Ishikawa (cell line): ENCODE measurements at regions not wholly inside any gene's neighbourhood (a gene's known extent, or its start where the extent isn't known, plus 50 kb on each side); places are given as distances from the start of the nearest gene placed in this dataset.

Source experiments
- CEBPB ChIP-seq: IDR thresholded peaks from 2 replicates; pipeline ENCODE4 v1.6.1; 2012
- CREB1 ChIP-seq: IDR thresholded peaks from 2 replicates; pipeline ENCODE4 v1.6.1; 2012; ENCODE audit warnings: low read depth
- EGR1 ChIP-seq: IDR thresholded peaks from 2 replicates; pipeline ENCODE4 v1.6.1; 2012
- EP300 ChIP-seq: IDR thresholded peaks from 2 replicates; pipeline ENCODE4 v1.6.1; 2012; ENCODE audit warnings: borderline replicate concordance
- FOXM1 ChIP-seq: IDR thresholded peaks from 2 replicates; pipeline ENCODE4 v1.6.1; 2012; ENCODE audit warnings: low read depth, borderline replicate concordance
- MAX ChIP-seq: IDR thresholded peaks from 2 replicates; pipeline ENCODE4 v1.6.1; 2012
- NFIC ChIP-seq: IDR thresholded peaks from 2 replicates; pipeline ENCODE4 v1.6.1; 2012
- RAD21 ChIP-seq: IDR thresholded peaks from 2 replicates; pipeline ENCODE4 v1.6.1; 2012; ENCODE audit warnings: low read depth
- REST ChIP-seq: IDR thresholded peaks from 2 replicates; pipeline ENCODE4 v1.6.1; 2012; ENCODE audit warnings: low read depth, mild to moderate bottlenecking
- TAF1 ChIP-seq: IDR thresholded peaks from 2 replicates; pipeline ENCODE4 v1.6.1; 2012; ENCODE audit warnings: low read depth, mild to moderate bottlenecking
- TCF12 ChIP-seq: IDR thresholded peaks from 2 replicates; pipeline ENCODE4 v1.6.1; 2012; ENCODE audit warnings: low read depth
- TEAD4 ChIP-seq: IDR thresholded peaks from 2 replicates; pipeline ENCODE4 v1.6.1; 2012
- USF1 ChIP-seq: IDR thresholded peaks from 2 replicates; pipeline ENCODE4 v1.6.1; 2012
- YY1 ChIP-seq: IDR thresholded peaks from 2 replicates; pipeline ENCODE4 v1.6.1; 2012; ENCODE audit warnings: low read depth
- ZBTB7A ChIP-seq: IDR thresholded peaks from 2 replicates; pipeline ENCODE4 v1.6.1; 2012; ENCODE audit warnings: low read depth

- TF ChIP-seq FOXM1 (no peak), TEAD4 (no peak), CEBPB (no peak), USF1 (no peak), EP300 (no peak), EGR1 (no peak), RAD21 (no peak), TCF12 (no peak), REST (no peak), YY1 (no peak)
Observed at GRCh38 chr5:164861610-164862009, 1356.2 kb downstream of the MAT2B start.

- TF ChIP-seq TAF1 (no peak), ZBTB7A (no peak), RAD21 (no peak), EGR1 (no peak), REST (no peak), CREB1 (no peak), TEAD4 (no peak), CEBPB (no peak), YY1 (no peak), NFIC (no peak), MAX (no peak), EP300 (no peak), USF1 (no peak), FOXM1 (no peak)
Observed at GRCh38 chr5:164868761-164869160, 1363.3 kb downstream of the MAT2B start.

- TF ChIP-seq CREB1, result no peak
- TF ChIP-seq EGR1, result no peak
- TF ChIP-seq RAD21, result no peak
- no peak for TF ChIP-seq CEBPB
- no peak for TF ChIP-seq USF1
- no peak for TF ChIP-seq MAX
- no peak for TF ChIP-seq NFIC
- no peak for TF ChIP-seq TEAD4
- TF ChIP-seq EP300, result no peak
- TF ChIP-seq TCF12, result no peak
- TF ChIP-seq YY1, result no peak
- TF ChIP-seq ZBTB7A, result no peak
- no peak for TF ChIP-seq FOXM1
- TF ChIP-seq TAF1, result no peak
- TF ChIP-seq REST, result no peak
Observed at GRCh38 chr5:164869325-164869724, 1363.9 kb downstream of the MAT2B start.

GRCh38 chr5:164876793-164877192 is 1371.4 kb downstream of the MAT2B start:
- TF ChIP-seq FOXM1 (no peak), REST (no peak), NFIC (no peak), TCF12 (no peak)
